Tibial nerve (tissue), 4 donors: ENCODE measurements at regions not wholly inside any gene's neighbourhood (a gene's known extent, or its start where the extent isn't known, plus 50 kb on each side); places are given as distances from the start of the nearest gene placed in this dataset.
"Not testable (repeated sequence)": the region's sequence is repeated elsewhere in the genome, so short reads cannot be mapped to it uniquely, and the experiment has no call there.

Experiments used
- DNase-seq, 2 donors: peaks; one replicate each; pipeline ENCODE4 v3.0.0-alpha.2; 2019; ENCODE audit warnings: low spot score in 2 of 2
- H3K27ac ChIP-seq, 4 donors: fragments of 200-600 bp; sonication (generic) in 3 of 4; one replicate each; pipeline ENCODE4 v1.5.1; 2017 to 2019; ENCODE audit warnings: mild to moderate bottlenecking in 1 of 4
- H3K27me3 ChIP-seq, 2 donors: fragments of 200-600 bp; sonication (generic) in 1 of 2; one replicate each; pipeline versions ENCODE4 v1.5.1 to v1.6.0; 2017 to 2019
- H3K36me3 ChIP-seq, 3 donors: fragments of 200-600 bp; sonication (generic); one replicate each; pipeline ENCODE4 v1.5.1; 2018 to 2019
- H3K4me1 ChIP-seq, 4 donors: fragments of 200-600 bp; sonication (generic) in 3 of 4; one replicate each; pipeline ENCODE4 v1.5.1; 2017 to 2019
- H3K4me3 ChIP-seq, 4 donors: fragments of 200-600 bp; sonication (generic) in 3 of 4; one replicate each; pipeline ENCODE4 v1.5.1; 2017 to 2019; ENCODE audit warnings: mild to moderate bottlenecking in 1 of 4, moderate library complexity in 1 of 4
- H3K9me3 ChIP-seq, 4 donors: fragments of 200-600 bp; sonication (generic) in 3 of 4; one replicate each; pipeline ENCODE4 v1.5.1; 2017 to 2019
- CTCF ChIP-seq, 5 experiments: fragments of 200-600 bp in 3 of 5; fragments of 450-650 bp in 2 of 5; sonication (generic) in 3 of 5; IDR thresholded peaks; one replicate each; pipeline ENCODE4 v1.5.1; 2016 to 2019; ENCODE audit warnings: antibody characterized with exemption in 5 of 5, mild to moderate bottlenecking in 3 of 5, moderate library complexity in 2 of 5
- EP300 ChIP-seq, 2 donors: sonication (generic); formaldehyde crosslinking; IDR thresholded peaks; one replicate each; pipeline ENCODE4 v1.6.1; 2017; ENCODE audit warnings: antibody characterized with exemption in 2 of 2, mild to moderate bottlenecking in 1 of 2
- POLR2A ChIP-seq, 2 donors: fragments of 450-650 bp; IDR thresholded peaks; one replicate each; pipeline ENCODE4 v1.6.1; 2017; ENCODE audit warnings: antibody characterized with exemption in 2 of 2, mild to moderate bottlenecking in 2 of 2, moderate library complexity in 2 of 2
- WGBS, 2 donors: methylation state at CpG; one replicate each; pipeline ENCODE4 v1.1.5; 2018; 5-methylcytosine and 5-hydroxymethylcytosine counted together

- 90 to 95% methylated on average over 3 of the region's 3 CpGs for WGBS, 2 donors
- TF ChIP-seq EP300 (IDR thresholded peaks at IDR 0.05) (no peak), POLR2A (IDR thresholded peaks at IDR 0.05) (no peak), CTCF (IDR thresholded peaks at IDR 0.05) (no peak)
- Histone ChIP-seq H3K27ac (no peak overlapping the region), H3K4me1 (no peaks in the 10 kb centered on the region), H3K27me3 (no peaks in the 10 kb centered on the region), H3K4me3 (no peak overlapping the region), H3K9me3 (peaks cover 0 to 3% (median 0%) of the 10 kb centered on the region in 4 donors), H3K36me3 (no peaks in the 10 kb centered on the region)
- no peak for DNase-seq
Observed at GRCh38 chr19:31537136-31537535, 187.9 kb upstream of the TSHZ3 start.

- not testable (repeated sequence) for H3K36me3 ChIP-seq, H3K27me3 ChIP-seq, H3K4me1 ChIP-seq, H3K4me3 ChIP-seq, H3K9me3 ChIP-seq, H3K27ac ChIP-seq, DNase-seq
- 73 to 76% methylated on average over 5 of the region's 5 CpGs for WGBS, 2 donors
Observed at GRCh38 chr19:31537902-31538301, 188.7 kb upstream of the TSHZ3 start.

- 72 to 79% methylated on average over 5 of the region's 5 CpGs for WGBS, 2 donors
- TF ChIP-seq CTCF (IDR thresholded peaks at IDR 0.05) (no peak), POLR2A (IDR thresholded peaks at IDR 0.05) (no peak)
- Histone ChIP-seq H3K27me3 (no peaks in the 10 kb centered on the region), H3K27ac (no peak overlapping the region), H3K36me3 (no peaks in the 10 kb centered on the region), H3K9me3 (peaks cover 0 to 3% (median 0%) of the 10 kb centered on the region in 4 donors), H3K4me3 (no peak overlapping the region), H3K4me1 (no peaks in the 10 kb centered on the region)
- no peak for DNase-seq
Observed at GRCh38 chr19:31538879-31539278, 189.6 kb upstream of the TSHZ3 start.

GRCh38 chr19:31539386-31539785 lies 190.2 kb upstream of the TSHZ3 start:
- Histone ChIP-seq H3K27ac (no peak overlapping the region), H3K4me1 (no peaks in the 10 kb centered on the region), H3K36me3 (no peaks in the 10 kb centered on the region), H3K27me3 (no peaks in the 10 kb centered on the region), H3K4me3 (no peak overlapping the region), H3K9me3 (peaks cover 0 to 3% (median 0%) of the 10 kb centered on the region in 4 donors)
- TF ChIP-seq POLR2A (IDR thresholded peaks at IDR 0.05) (no peak), CTCF (IDR thresholded peaks at IDR 0.05) (no peak), EP300 (IDR thresholded peaks at IDR 0.05) (no peak)
- 79 to 81% methylated on average over 6 of the region's 6 CpGs for WGBS, 2 donors
- no peak for DNase-seq

GRCh38 chr19:31541396-31541795 lies 192.2 kb upstream of the TSHZ3 start:
- no peak overlapping the region for H3K27ac ChIP-seq

More at GRCh38 chr19:31541396-31541795, 192.2 kb upstream of the TSHZ3 start:
- Histone ChIP-seq H3K4me3 (no peak overlapping the region), H3K36me3 (no peaks in the 10 kb centered on the region), H3K9me3 (peaks cover 0 to 3% (median 0%) of the 10 kb centered on the region in 4 donors), H3K27me3 (no peaks in the 10 kb centered on the region), H3K4me1 (no peaks in the 10 kb centered on the region)
- no peak for TF ChIP-seq CTCF (IDR thresholded peaks at IDR 0.05)
- no peak for TF ChIP-seq POLR2A (IDR thresholded peaks at IDR 0.05)
- TF ChIP-seq EP300 (IDR thresholded peaks at IDR 0.05), result no peak
- 33 to 61% methylated on average over 2 of the region's 2 CpGs for whole genome bisulfite sequencing, 2 donors
- no peak for DNase-seq
